ENCODE measurements at regions not wholly inside any gene's neighbourhood (a gene's known extent, or its start where the extent isn't known, plus 50 kb on each side); places are given as distances from the start of the nearest gene placed in this dataset.

DNA sequence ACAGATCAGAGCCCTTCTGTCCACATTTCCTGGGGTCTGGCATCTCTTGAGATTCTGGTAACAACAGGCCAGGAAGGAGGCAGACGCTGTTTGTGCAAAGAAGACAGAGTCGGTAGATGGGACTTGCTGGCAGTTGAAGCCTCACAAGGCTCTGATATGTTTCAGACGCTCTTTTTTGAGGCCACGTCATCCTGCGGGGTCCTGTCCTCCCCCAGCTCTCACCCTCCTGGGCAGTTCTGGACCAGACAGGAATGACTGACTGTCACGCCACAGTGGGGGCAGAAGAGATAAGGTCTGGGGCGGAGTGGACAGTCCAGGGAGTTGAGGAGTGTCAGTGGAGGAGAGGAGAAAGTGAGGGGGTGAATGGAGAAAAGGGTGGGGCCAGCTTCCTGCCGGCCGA, 87.1 kb upstream of the SULF2 start:
- TF ChIP-seq, protein P1, sequence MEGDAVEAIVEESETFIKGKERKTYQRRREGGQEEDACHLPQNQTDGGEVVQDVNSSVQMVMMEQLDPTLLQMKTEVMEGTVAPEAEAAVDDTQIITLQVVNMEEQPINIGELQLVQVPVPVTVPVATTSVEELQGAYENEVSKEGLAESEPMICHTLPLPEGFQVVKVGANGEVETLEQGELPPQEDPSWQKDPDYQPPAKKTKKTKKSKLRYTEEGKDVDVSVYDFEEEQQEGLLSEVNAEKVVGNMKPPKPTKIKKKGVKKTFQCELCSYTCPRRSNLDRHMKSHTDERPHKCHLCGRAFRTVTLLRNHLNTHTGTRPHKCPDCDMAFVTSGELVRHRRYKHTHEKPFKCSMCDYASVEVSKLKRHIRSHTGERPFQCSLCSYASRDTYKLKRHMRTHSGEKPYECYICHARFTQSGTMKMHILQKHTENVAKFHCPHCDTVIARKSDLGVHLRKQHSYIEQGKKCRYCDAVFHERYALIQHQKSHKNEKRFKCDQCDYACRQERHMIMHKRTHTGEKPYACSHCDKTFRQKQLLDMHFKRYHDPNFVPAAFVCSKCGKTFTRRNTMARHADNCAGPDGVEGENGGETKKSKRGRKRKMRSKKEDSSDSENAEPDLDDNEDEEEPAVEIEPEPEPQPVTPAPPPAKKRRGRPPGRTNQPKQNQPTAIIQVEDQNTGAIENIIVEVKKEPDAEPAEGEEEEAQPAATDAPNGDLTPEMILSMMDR (IDR thresholded peaks at IDR 0.05), result no peak
- no peak for TF ChIP-seq POLR2A (IDR thresholded peaks at IDR 0.05)

Measured in esophagus squamous epithelium (tissue), 4 donors.